ENCODE measurements at regions not wholly inside any gene's neighbourhood (a gene's known extent, or its start where the extent isn't known, plus 50 kb on each side); places are given as distances from the start of the nearest gene placed in this dataset.

DNA sequence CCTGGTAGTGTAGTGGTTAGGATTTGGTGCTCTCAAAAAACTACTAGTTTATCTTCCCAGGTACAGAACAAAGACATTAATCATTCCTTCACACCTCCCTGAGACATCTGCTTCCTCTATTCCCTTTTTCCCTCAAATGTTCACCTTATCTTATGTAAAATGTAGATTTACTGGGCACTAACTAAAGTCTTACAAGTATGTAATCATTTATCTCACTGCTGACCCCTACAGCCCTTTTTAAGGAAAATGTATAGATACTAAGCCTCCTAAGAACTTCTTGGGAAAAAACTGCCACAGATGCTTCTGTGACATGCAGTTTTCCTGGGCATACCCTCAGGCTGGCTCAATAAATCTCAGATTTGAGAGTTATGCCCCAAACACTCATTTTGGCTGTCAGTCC is 50.8 kb upstream of the NEK7 start:
- no peak overlapping the region for H3K27ac ChIP-seq (ENCODE audit: extremely low read depth, low read depth, low read length)
- H3K9me3 ChIP-seq (replicated peaks; ENCODE audit: control insufficient read depth, insufficient read depth, low read depth, low read length) = no peaks in the 10 kb centered on the region
- POLR2A ChIA-PET = no interaction called here
- CTCF ChIA-PET (ENCODE audit: low intra/inter-chr PET ratio) = no interaction called here
- in situ Hi-C loops (cut with MboI) = no loop called here
- no TSS peak for BruUV-seq (replicated peaks)
- no peaks in the 10 kb centered on the region for H4K20me1 ChIP-seq (replicated peaks; ENCODE audit: control insufficient read depth, insufficient read depth, low read length)
- H3K4me2 ChIP-seq (ENCODE audit: insufficient read depth, low read length) = no peak overlapping the region
- H3K9ac ChIP-seq (ENCODE audit: insufficient read depth in 1 of 2, low read depth in 2 of 2, low read length in 2 of 2) = no peak overlapping the region
- DNase-seq (ENCODE audit: extremely low read depth in 1 of 4, low spot score in 3 of 4) = no peak
- H3K9me1 ChIP-seq (ENCODE audit: control insufficient read depth, insufficient read depth, low read length) = no peaks in the 10 kb centered on the region
- peak; percentile 27; the same call in 1 of the 3 replicates for ATAC-seq
- no peaks in the 10 kb centered on the region for H3K27me3 ChIP-seq (ENCODE audit: control insufficient read depth in 2 of 2, insufficient read depth in 2 of 2, low read length in 2 of 2)
- no peaks in the 10 kb centered on the region for H3K4me1 ChIP-seq (replicated peaks in 1 of 2; ENCODE audit: control insufficient read depth in 2 of 2, insufficient read depth in 2 of 2, low read length in 2 of 2)
- H3K79me2 ChIP-seq (ENCODE audit: control insufficient read depth, insufficient read depth, low read length) = no peaks in the 10 kb centered on the region
- H3K36me3 ChIP-seq (ENCODE audit: control insufficient read depth, insufficient read depth, low read length) = no peaks in the 10 kb centered on the region
- intact Hi-C loops (cut with micrococcal nuclease) = no loop called here
- TF ChIP-seq MEIS2 (IDR thresholded peaks at IDR 0.05; ENCODE audit: partially characterized antibody) (peak; percentile 40), ZNF232 (CRISPR knock-in tag; IDR thresholded peaks at IDR 0.05) (peak; percentile 92), ZNF347 (CRISPR knock-in tag; IDR thresholded peaks at IDR 0.05; ENCODE audit: low read depth) (no peak), RAD21 (CRISPR knock-in tag; conservative IDR thresholded peaks at IDR 0.05 in 1 of 2, IDR thresholded peaks at IDR 0.05 in 1 of 2) (0 out of 4 replicates have a peak, but pooled peaks of 1 of the 2 experiments have one; percentile 8)
- TF ChIP-seq, protein P1, sequence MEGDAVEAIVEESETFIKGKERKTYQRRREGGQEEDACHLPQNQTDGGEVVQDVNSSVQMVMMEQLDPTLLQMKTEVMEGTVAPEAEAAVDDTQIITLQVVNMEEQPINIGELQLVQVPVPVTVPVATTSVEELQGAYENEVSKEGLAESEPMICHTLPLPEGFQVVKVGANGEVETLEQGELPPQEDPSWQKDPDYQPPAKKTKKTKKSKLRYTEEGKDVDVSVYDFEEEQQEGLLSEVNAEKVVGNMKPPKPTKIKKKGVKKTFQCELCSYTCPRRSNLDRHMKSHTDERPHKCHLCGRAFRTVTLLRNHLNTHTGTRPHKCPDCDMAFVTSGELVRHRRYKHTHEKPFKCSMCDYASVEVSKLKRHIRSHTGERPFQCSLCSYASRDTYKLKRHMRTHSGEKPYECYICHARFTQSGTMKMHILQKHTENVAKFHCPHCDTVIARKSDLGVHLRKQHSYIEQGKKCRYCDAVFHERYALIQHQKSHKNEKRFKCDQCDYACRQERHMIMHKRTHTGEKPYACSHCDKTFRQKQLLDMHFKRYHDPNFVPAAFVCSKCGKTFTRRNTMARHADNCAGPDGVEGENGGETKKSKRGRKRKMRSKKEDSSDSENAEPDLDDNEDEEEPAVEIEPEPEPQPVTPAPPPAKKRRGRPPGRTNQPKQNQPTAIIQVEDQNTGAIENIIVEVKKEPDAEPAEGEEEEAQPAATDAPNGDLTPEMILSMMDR (IDR thresholded peaks at IDR 0.05 in 2 of 3, conservative IDR thresholded peaks at IDR 0.05 in 1 of 3; ENCODE audit: insufficient read depth in 2 of 3, low read depth in 1 of 3, low read length in 3 of 3) = 0 out of 6 replicates have a peak, but pooled peaks of 1 of the 3 experiments have one; percentile 20
- H2AFZ ChIP-seq (ENCODE audit: low read depth, low read length) = no peak overlapping the region; the same call in 1 of the 2 replicates
- no peak overlapping the region for H3K4me3 ChIP-seq
- no peak for FAIRE-seq

All from K562 (cell line).